Body of pancreas (tissue), 4 donors: ENCODE measurements at regions not wholly inside any gene's neighbourhood (a gene's known extent, or its start where the extent isn't known, plus 50 kb on each side); places are given as distances from the start of the nearest gene placed in this dataset.

ENCODE experiments used
- CTCF ChIP-seq, 7 experiments: fragments of 450-650 bp in 4 of 7; fragments of 200-600 bp in 3 of 7; sonication (generic) in 3 of 7; IDR thresholded peaks; one replicate each; pipeline ENCODE4 v1.5.1; 2016 to 2019; ENCODE audit warnings: antibody characterized with exemption in 7 of 7
- POLR2A ChIP-seq, 3 donors: fragments of 450-650 bp; IDR thresholded peaks; one replicate each; pipeline ENCODE4 v1.6.1; 2016; ENCODE audit warnings: antibody characterized with exemption in 3 of 3, mild to moderate bottlenecking in 2 of 3

GRCh38 chr12:67794161-67794560 lies 145.6 kb downstream of the DYRK2 start:
- TF ChIP-seq CTCF (IDR thresholded peaks at IDR 0.05) (no peak), POLR2A (IDR thresholded peaks at IDR 0.05) (no peak)
